ENCODE measurements at regions not wholly inside any gene's neighbourhood (a gene's known extent, or its start where the extent isn't known, plus 50 kb on each side); places are given as distances from the start of the nearest gene placed in this dataset.

GRCh38 chr5:155380480-155380879 lies 366.9 kb downstream of the KIF4B start:
- dilution Hi-C loops (cut with HindIII; ENCODE audit: low sequenced_read_pairs, unreplicated experiment) (no loop called here), in situ Hi-C loops (cut with MboI; ENCODE audit: low sequenced_read_pairs) (no loop called here), intact Hi-C loops (cut with micrococcal nuclease) (no loop called here)
- no peak for ATAC-seq (ENCODE audit: low read depth)
- Histone ChIP-seq H2BK5ac (ENCODE audit: low read depth, low read length, poor library complexity, severe bottlenecking) (no peak overlapping the region), H3K9ac (ENCODE audit: low read depth, low read length) (no peak overlapping the region), H3K27me3 (ENCODE audit: control insufficient read depth, insufficient read depth, low read length) (no peaks in the 10 kb centered on the region), H4K5ac (ENCODE audit: low read depth, low read length) (no peak overlapping the region), H3K9me3 (ENCODE audit: control insufficient read depth, insufficient read depth, low read length) (peaks cover 6% of the 10 kb centered on the region), H3K4me2 (ENCODE audit: low read depth, low read length) (no peak overlapping the region), H3K4ac (ENCODE audit: low read depth, low read length) (no peak overlapping the region), H2BK20ac (ENCODE audit: low read depth, low read length) (no peak overlapping the region), H4K8ac (ENCODE audit: low read depth in 2 of 2, low read length in 2 of 2) (no peak overlapping the region), H3K9me1 (ENCODE audit: insufficient read depth, low read length) (no peaks in the 10 kb centered on the region), H3K18ac (ENCODE audit: low read depth, low read length) (no peak overlapping the region), H4K20me1 (ENCODE audit: insufficient read depth, low read length) (no peaks in the 10 kb centered on the region), H3K36me3 (ENCODE audit: control insufficient read depth, insufficient read depth, low read length) (no peaks in the 10 kb centered on the region), H2AK5ac (ENCODE audit: low read depth, low read length) (no peak overlapping the region), H2AFZ (replicated peaks; ENCODE audit: low read length, poor library complexity) (no peak overlapping the region), H3K14ac (replicated peaks; ENCODE audit: low read depth, low read length) (no peak overlapping the region), H3K27ac (ENCODE audit: insufficient read depth, low read length) (no peak overlapping the region), H3K23ac (ENCODE audit: low read depth, low read length) (no peak overlapping the region), H2AK9ac (replicated peaks; ENCODE audit: low read depth, low read length, poor library complexity) (no peak overlapping the region), H2BK15ac (ENCODE audit: low read depth, low read length) (no peak overlapping the region), H3K79me1 (ENCODE audit: low read depth in 1 of 2, low read length in 2 of 2) (no peaks in the 10 kb centered on the region), H4K91ac (ENCODE audit: insufficient read depth, low read depth, low read length) (no peak overlapping the region), H3K4me3 (ENCODE audit: insufficient read depth, low read depth, low read length) (no peak overlapping the region), H2BK120ac (ENCODE audit: low read depth, low read length) (no peak overlapping the region), H3K56ac (ENCODE audit: extremely low read depth, insufficient read depth, low read length) (no peak overlapping the region), H3K4me1 (ENCODE audit: control insufficient read depth, insufficient read depth, low read length) (no peaks in the 10 kb centered on the region)
- DNase-seq = no peak
- no TSS peak for BruUV-seq (replicated peaks)
- 80% methylated on average over 1 of the region's 3 CpGs; no CpG with 5 or more reads in 1 of the 2 experiments for WGBS, 2 experiments (ENCODE audit: extremely low coverage in 2 of 2, insufficient read length in 1 of 2)
- ChIA-PET CTCF (no interaction called here), POLR2A (ENCODE audit: unreplicated experiment) (no interaction called here)
- no peak for TF ChIP-seq SMC3 (IDR thresholded peaks at IDR 0.05; ENCODE audit: low read depth, low read length)
- TF ChIP-seq CTCF (conservative IDR thresholded peaks at IDR 0.05; ENCODE audit: low read depth, low read length) = no peak
- no peak for TF ChIP-seq RAD21 (IDR thresholded peaks at IDR 0.05; ENCODE audit: low read length)
- no peak for TF ChIP-seq FOS (IDR thresholded peaks at IDR 0.05; ENCODE audit: low read depth, low read length)
- TF ChIP-seq CEBPB (IDR thresholded peaks at IDR 0.05; ENCODE audit: low read depth, low read length) = no peak
- no peak for TF ChIP-seq POLR2A (IDR thresholded peaks at IDR 0.05; ENCODE audit: low read depth, low read length)
- no peak for TF ChIP-seq MAZ (IDR thresholded peaks at IDR 0.05; ENCODE audit: borderline replicate concordance, low read depth, low read length)
- no peak for TF ChIP-seq RFX5 (IDR thresholded peaks at IDR 0.05; ENCODE audit: low read depth, low read length)
- TF ChIP-seq ELK1 (IDR thresholded peaks at IDR 0.05; ENCODE audit: borderline replicate concordance, low read depth, low read length) = no peak
- no peak for TF ChIP-seq MXI1 (IDR thresholded peaks at IDR 0.05; ENCODE audit: borderline replicate concordance, low read depth, low read length)
- no peak for TF ChIP-seq NFE2L2 (IDR thresholded peaks at IDR 0.05; ENCODE audit: low read depth, low read length)
- TF ChIP-seq RCOR1 (IDR thresholded peaks at IDR 0.05; ENCODE audit: insufficient replicate concordance, low read length) = no peak
- TF ChIP-seq USF2 (IDR thresholded peaks at IDR 0.05; ENCODE audit: low read depth, low read length) = no peak
- TF ChIP-seq BHLHE40 (IDR thresholded peaks at IDR 0.05; ENCODE audit: low read depth, low read length) = no peak
- no peak for TF ChIP-seq CHD1 (IDR thresholded peaks at IDR 0.05; ENCODE audit: low read depth, low read length)
